ENCODE measurements at regions not wholly inside any gene's neighbourhood (a gene's known extent, or its start where the extent isn't known, plus 50 kb on each side); places are given as distances from the start of the nearest gene placed in this dataset.

DNA sequence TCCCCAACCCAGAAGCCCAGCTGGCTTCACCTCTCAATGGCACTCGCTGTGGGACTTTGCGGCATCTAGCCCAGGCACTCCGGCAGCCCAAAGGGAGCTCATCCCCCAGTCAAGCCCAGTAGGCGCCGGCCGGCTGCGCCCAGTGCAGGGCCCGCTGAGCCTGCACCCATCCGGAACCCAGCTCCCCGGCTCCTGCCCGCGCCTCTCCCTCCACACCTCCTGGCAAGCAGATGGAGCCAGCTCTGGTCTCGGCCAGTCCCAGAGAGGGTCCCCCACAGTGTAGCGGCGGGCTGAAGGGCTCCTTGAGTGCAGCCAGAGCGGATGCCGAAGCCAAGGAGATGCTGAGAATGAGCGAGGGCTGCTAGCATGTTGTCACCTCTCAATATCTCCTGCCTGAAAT lies 116.8 kb upstream of the UGT8 start:
- Histone ChIP-seq H4K8ac (ENCODE audit: extremely low read depth, insufficient read depth, low read length) (no peak overlapping the region), H2BK5ac (ENCODE audit: low read depth, low read length) (no peak overlapping the region), H4K5ac (ENCODE audit: insufficient read length, low read depth, low read length) (no peak overlapping the region), H3K27me3 (replicated peaks in 1 of 4; ENCODE audit: control insufficient read depth in 3 of 4, extremely low read depth in 1 of 4, insufficient read depth in 3 of 4, low read length in 3 of 4) (no peaks in the 10 kb centered on the region), H3K9me3 (ENCODE audit: insufficient read depth in 2 of 2, low read depth in 1 of 2, low read length in 1 of 2) (peaks cover 5 to 11% of the 10 kb centered on the region in 2 experiments; a peak in 3 of 4 replicates), H3K18ac (ENCODE audit: extremely low read depth, low read length) (no peak overlapping the region), H3K27ac (ENCODE audit: low read depth, low read length) (no peak overlapping the region), H4K91ac (replicated peaks; ENCODE audit: insufficient read length, low read length) (no peak overlapping the region), H2BK12ac (ENCODE audit: low read depth, low read length) (no peak overlapping the region), H3K14ac (ENCODE audit: insufficient read length) (no peak overlapping the region), H3K79me1 (ENCODE audit: low read depth, low read length) (no peaks in the 10 kb centered on the region), H3K4ac (replicated peaks; ENCODE audit: insufficient read length, low read depth, low read length) (no peak overlapping the region), H3K56ac (replicated peaks; ENCODE audit: insufficient read length, low read depth, low read length) (no peak overlapping the region), H3K23ac (ENCODE audit: insufficient read length) (no peak overlapping the region), H3K9ac (replicated peaks in 1 of 4; ENCODE audit: extremely low read depth in 1 of 4, low read depth in 3 of 4, low read length in 3 of 4) (no peak overlapping the region), H2BK20ac (ENCODE audit: low read length) (no peak overlapping the region), H4K20me1 (replicated peaks in 1 of 2; ENCODE audit: control insufficient read depth in 1 of 2, insufficient read depth in 2 of 2, low read length in 2 of 2) (no peaks in the 10 kb centered on the region), H3K79me2 (ENCODE audit: control insufficient read depth in 1 of 2, insufficient read depth in 2 of 2, low read length in 2 of 2) (no peaks in the 10 kb centered on the region), H2BK120ac (replicated peaks; ENCODE audit: low read depth, low read length) (no peak overlapping the region), H2AK5ac (ENCODE audit: low read depth, low read length) (no peak overlapping the region), H3K4me1 (replicated peaks in 1 of 4; ENCODE audit: control insufficient read depth in 3 of 4, insufficient read depth in 4 of 4, low read length in 3 of 4) (peaks cover 0 to 3% (median 0%) of the 10 kb centered on the region in 4 experiments; a peak in 2 of 7 replicates), H2AFZ (ENCODE audit: low read length) (no peak overlapping the region), H3K4me3 (ENCODE audit: extremely low read depth in 1 of 4, insufficient read depth in 2 of 4, low read depth in 3 of 4, low read length in 4 of 4) (no peak overlapping the region), H3K23me2 (ENCODE audit: low read depth, low read length) (no peaks in the 10 kb centered on the region), H3K4me2 (ENCODE audit: insufficient read depth in 1 of 2, low read depth in 2 of 2, low read length in 2 of 2) (no peak overlapping the region), H3K36me3 (ENCODE audit: control insufficient read depth in 2 of 4, insufficient read depth in 4 of 4, low read length in 3 of 4) (peaks cover 0 to 9% (median 4%) of the 10 kb centered on the region in 4 experiments; a peak in 3 of 8 replicates), H2BK15ac (ENCODE audit: low read length) (no peak overlapping the region)
- no peak for FAIRE-seq
- CTCF ChIA-PET (ENCODE audit: partially characterized antibody), result interaction anchor here (0.9 to 1.4 kb wide), 2 partner anchors 19 to 173 kb away, joined by 3 read pairs; no protein-coding TSS in a partner anchor
- no peak for DNase-seq (ENCODE audit: low read depth in 1 of 2, low spot score in 2 of 2)
- TF ChIP-seq POU5F1 (IDR thresholded peaks at IDR 0.05; ENCODE audit: low read depth, low read length), result no peak
- TF ChIP-seq CTBP2 (IDR thresholded peaks at IDR 0.05; ENCODE audit: borderline replicate concordance, insufficient read depth, insufficient read length, low read length), result no peak
- POLR2A ChIA-PET (ENCODE audit: partially characterized antibody), result interaction anchor here (3.2 kb wide), 1 partner anchor 13 kb away, joined by 26 read pairs; no protein-coding TSS in a partner anchor
- 94% methylated on average over 18 of the region's 18 CpGs; no CpG with 5 or more reads in 1 of the 2 experiments for WGBS, 2 experiments (ENCODE audit: extremely low coverage in 1 of 2, insufficient coverage in 1 of 2, insufficient read length in 1 of 2, insufficient replicate concordance in 2 of 2, low coverage in 1 of 2, low lambda C conversion rate in 2 of 2, missing lambda C conversion rate in 1 of 2)

All from H1 (cell line).